ENCODE measurements at regions not wholly inside any gene's neighbourhood (a gene's known extent, or its start where the extent isn't known, plus 50 kb on each side); places are given as distances from the start of the nearest gene placed in this dataset.

- TF ChIP-seq CTCF (conservative IDR thresholded peaks at IDR 0.05; ENCODE audit: low read length) (no peak), EZH2phosphoT487 (IDR thresholded peaks at IDR 0.05; ENCODE audit: borderline replicate concordance, low read depth, low read length) (no peak)
Observed at GRCh38 chr7:1296356-1296981, 63.8 kb downstream of the UNCX start.
